ENCODE measurements at regions not wholly inside any gene's neighbourhood (a gene's known extent, or its start where the extent isn't known, plus 50 kb on each side); places are given as distances from the start of the nearest gene placed in this dataset.
"Not testable (repeated sequence)": the region's sequence is repeated elsewhere in the genome, so short reads cannot be mapped to it uniquely, and the experiment has no call there.

DNA sequence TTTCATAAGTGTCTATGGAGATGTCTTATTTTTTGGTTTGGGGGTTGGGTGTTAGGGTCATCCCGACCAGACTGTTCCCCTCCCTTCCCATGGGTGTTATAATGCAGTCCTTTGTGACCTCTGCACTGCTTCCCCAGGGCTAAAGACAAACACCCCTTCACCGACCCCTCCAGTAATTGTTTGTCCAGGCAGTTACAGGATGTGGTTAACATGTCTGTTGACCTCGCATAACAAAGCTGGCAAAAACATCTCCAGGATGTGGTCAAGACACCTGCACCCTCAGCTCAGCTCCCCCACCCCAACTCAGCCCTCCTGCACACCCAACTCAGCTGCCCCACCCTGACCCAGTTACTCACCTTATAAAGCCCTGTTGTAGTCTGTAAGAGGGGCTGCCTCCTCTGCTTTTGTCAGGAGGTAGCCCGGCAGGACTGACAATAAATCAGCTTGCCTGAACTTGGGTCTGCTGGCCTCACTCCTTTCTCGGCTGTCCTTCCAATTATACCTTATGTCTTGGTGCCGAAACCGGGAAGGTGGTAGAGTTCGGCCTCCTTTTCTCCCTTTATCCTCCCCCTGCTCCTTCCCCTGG is 102.2 kb downstream of the ZNF92 start:
- no peak overlapping the region for H3K4me3 ChIP-seq (ENCODE audit: low read length in 2 of 2)

DNA sequence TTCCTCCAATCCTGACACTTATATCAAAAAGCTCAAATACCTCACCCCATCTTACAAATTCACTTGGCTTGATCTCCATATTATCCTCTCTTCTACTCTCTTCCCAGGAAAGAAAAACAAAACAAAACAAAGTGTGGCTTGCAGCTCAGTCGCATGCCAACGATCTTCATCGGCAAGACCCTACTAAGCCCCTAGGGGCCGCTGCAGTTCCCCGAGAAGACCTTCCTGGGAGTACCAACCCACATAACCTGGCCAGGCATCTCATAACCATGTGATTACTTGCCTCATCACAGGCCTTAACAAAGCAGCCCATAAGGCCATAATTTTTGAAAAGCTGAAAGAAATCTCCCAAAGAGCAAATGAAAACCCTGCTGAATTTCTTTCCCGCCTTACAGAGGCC is 103.7 kb downstream of the ZNF92 start:
- H3K27ac ChIP-seq (ENCODE audit: low read depth in 2 of 2, low read length in 2 of 2): no peak overlapping the region
- no peak overlapping the region for H3K9ac ChIP-seq (ENCODE audit: low read depth in 1 of 2, low read length in 2 of 2)
- no peak overlapping the region for H3K4me3 ChIP-seq (ENCODE audit: low read length in 2 of 2)
- no peaks in the 10 kb centered on the region for H3K36me3 ChIP-seq (ENCODE audit: control insufficient read depth in 2 of 2, insufficient read depth in 2 of 2, low read length in 2 of 2)
- no peaks in the 10 kb centered on the region for H3K27me3 ChIP-seq (ENCODE audit: control insufficient read depth in 2 of 2, insufficient read depth in 2 of 2, low read length in 2 of 2)
- no peaks in the 10 kb centered on the region for H3K4me1 ChIP-seq (ENCODE audit: control insufficient read depth in 2 of 2, insufficient read depth in 2 of 2, low read length in 2 of 2)
- H3K9me3 ChIP-seq (ENCODE audit: control insufficient read depth in 2 of 2, low read length in 2 of 2): no peaks in the 10 kb centered on the region

More for the DNA sequence above, 102.2 kb downstream of the ZNF92 start:
- Histone ChIP-seq H3K27me3 (ENCODE audit: control insufficient read depth in 2 of 2, insufficient read depth in 2 of 2, low read length in 2 of 2) (no peaks in the 10 kb centered on the region), H3K27ac (ENCODE audit: low read depth in 2 of 2, low read length in 2 of 2) (no peak overlapping the region), H3K36me3 (ENCODE audit: control insufficient read depth in 2 of 2, insufficient read depth in 2 of 2, low read length in 2 of 2) (no peaks in the 10 kb centered on the region), H3K4me1 (ENCODE audit: control insufficient read depth in 2 of 2, insufficient read depth in 2 of 2, low read length in 2 of 2) (no peaks in the 10 kb centered on the region), H3K9me3 (ENCODE audit: control insufficient read depth in 2 of 2, low read length in 2 of 2) (no peaks in the 10 kb centered on the region), H3K9ac (ENCODE audit: low read depth in 1 of 2, low read length in 2 of 2) (no peak overlapping the region)

DNA sequence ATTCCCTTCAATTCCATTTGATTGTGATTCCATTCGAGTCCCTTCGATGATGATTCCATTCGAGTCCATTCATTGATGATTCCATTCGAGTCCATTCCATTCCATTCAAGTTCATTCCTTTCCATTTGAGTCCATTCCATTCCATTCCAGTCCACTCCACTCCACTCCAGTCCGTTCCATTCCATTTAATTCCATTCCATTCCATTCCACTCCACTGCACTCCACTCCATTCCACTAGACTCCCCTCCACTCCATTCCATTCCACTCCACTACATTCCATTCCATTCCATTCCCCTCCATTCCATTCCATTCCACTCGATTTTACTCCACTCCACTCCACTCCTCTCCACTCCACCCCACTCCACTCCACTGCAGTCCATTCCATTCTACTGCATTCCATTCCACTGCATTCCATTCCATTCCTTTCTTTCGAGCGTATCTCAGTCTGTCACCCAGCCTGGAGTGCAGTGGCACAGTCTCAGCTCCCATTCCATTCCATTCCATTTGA is 115.7 kb downstream of the ZNF92 start:
- H3K27me3 ChIP-seq (ENCODE audit: control insufficient read depth in 2 of 2, insufficient read depth in 2 of 2, low read length in 2 of 2): no peaks in the 10 kb centered on the region
- no peaks in the 10 kb centered on the region for H3K4me1 ChIP-seq (ENCODE audit: control insufficient read depth in 2 of 2, insufficient read depth in 2 of 2, low read length in 2 of 2)
- H3K9ac ChIP-seq (ENCODE audit: low read depth in 1 of 2, low read length in 2 of 2): no peak overlapping the region
- no peak overlapping the region for H3K4me3 ChIP-seq (ENCODE audit: low read length in 2 of 2)
- peaks cover 0 to 4% of the 10 kb centered on the region in 2 donors for H3K9me3 ChIP-seq (ENCODE audit: control insufficient read depth in 2 of 2, low read length in 2 of 2)
- H3K36me3 ChIP-seq (ENCODE audit: control insufficient read depth in 2 of 2, insufficient read depth in 2 of 2, low read length in 2 of 2): no peaks in the 10 kb centered on the region
- no peak overlapping the region for H3K27ac ChIP-seq (ENCODE audit: low read depth in 2 of 2, low read length in 2 of 2)

DNA sequence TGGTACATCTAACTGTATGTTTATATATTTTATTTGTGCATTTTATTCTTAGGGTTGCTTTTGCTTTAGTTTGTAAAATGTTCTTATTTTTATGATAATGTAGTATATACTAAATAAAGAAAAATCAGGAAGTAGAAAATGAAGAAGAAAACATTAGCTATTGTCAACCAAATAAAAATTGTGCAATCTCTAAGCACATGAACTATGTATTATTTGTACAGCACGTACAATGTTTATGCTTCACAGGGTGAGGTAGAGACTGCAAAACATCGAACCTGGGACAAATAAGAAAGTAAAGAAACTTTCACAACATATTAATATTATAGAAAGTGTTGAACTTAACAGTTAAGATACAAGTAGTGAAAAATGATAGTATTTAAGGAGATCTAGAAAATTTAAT is 123.0 kb downstream of the ZNF92 start:
- not testable (repeated sequence) for H3K27me3 ChIP-seq (ENCODE audit: control insufficient read depth in 2 of 2, insufficient read depth in 2 of 2, low read length in 2 of 2); H3K4me3 ChIP-seq (ENCODE audit: low read length in 2 of 2); H3K36me3 ChIP-seq (ENCODE audit: control insufficient read depth in 2 of 2, insufficient read depth in 2 of 2, low read length in 2 of 2); H3K4me1 ChIP-seq (ENCODE audit: control insufficient read depth in 2 of 2, insufficient read depth in 2 of 2, low read length in 2 of 2); H3K9me3 ChIP-seq (ENCODE audit: control insufficient read depth in 2 of 2, low read length in 2 of 2); H3K9ac ChIP-seq (ENCODE audit: low read depth in 1 of 2, low read length in 2 of 2); H3K27ac ChIP-seq (ENCODE audit: low read depth in 2 of 2, low read length in 2 of 2)

DNA sequence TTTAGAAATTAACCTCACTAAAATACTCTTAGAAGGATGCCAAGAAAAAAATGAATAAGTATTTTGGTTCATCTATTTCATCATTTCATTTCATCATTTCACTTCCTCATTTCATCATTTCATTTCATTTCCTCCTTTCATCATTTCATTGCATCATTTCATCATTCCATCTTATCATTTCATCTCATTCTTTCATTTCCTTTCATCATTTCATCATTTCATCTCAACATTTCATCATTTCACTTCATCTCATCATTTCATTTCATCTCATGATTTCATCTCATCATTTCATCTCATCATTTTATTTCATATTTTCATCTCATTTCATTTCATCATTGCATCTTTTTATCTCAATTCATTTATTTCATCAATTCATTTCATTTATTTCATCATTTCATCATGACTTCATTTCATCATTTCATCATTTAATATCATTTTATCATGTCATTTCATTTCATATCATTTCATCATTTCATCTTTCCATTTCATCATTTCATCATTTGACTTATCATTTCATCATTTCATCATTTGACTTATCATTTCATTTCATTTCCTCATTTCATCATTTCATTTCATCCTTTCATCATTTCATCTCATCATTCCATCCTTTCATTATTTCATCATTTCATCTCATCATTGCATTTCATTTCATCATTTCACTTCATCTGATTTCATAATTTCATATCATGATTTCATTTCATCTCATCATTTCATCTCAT is 129.9 kb downstream of the ZNF92 start:
- no peaks in the 10 kb centered on the region for H3K9me3 ChIP-seq (ENCODE audit: control insufficient read depth in 2 of 2, low read length in 2 of 2)
- H3K27me3 ChIP-seq (ENCODE audit: control insufficient read depth in 2 of 2, insufficient read depth in 2 of 2, low read length in 2 of 2): no peaks in the 10 kb centered on the region
- no peak overlapping the region for H3K4me3 ChIP-seq (ENCODE audit: low read length in 2 of 2)
- H3K9ac ChIP-seq (ENCODE audit: low read depth in 1 of 2, low read length in 2 of 2): no peak overlapping the region
- no peaks in the 10 kb centered on the region for H3K4me1 ChIP-seq (ENCODE audit: control insufficient read depth in 2 of 2, insufficient read depth in 2 of 2, low read length in 2 of 2)
- H3K27ac ChIP-seq (ENCODE audit: low read depth in 2 of 2, low read length in 2 of 2): no peak overlapping the region
- no peaks in the 10 kb centered on the region for H3K36me3 ChIP-seq (ENCODE audit: control insufficient read depth in 2 of 2, insufficient read depth in 2 of 2, low read length in 2 of 2)

DNA sequence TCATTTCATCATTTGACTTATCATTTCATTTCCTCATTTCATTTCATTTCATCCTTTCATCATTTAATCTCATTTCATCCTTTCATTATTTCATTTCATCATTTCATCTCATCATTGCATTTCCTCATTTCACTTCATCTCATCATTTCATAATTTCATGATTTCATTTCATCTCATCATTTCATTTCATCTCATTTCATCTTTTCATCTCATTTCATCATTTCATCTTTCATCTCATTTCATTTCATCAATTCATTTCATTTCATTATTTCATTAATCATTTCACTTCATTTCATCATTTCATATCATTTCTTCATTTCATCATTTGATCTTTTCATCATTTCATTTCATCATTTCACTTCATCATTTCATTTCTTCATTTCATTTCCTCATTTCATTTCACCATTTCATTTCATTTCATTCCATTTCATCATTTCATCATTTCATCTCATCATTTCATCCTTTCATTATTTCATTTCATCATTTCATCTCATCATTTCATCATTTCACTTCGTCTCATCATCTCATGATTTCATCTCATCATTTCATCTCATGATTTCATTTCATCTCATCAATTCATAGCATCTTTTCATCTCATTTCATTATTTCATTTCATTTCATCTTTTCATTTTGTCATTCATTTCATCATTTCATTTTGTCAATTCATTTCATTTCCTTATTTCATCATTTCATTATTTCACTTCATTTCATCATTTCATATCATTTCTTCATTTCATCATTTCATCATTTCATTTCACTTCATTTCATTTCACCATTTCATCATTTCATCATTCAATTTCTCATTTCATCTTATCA is 131.1 kb downstream of the ZNF92 start:
- H3K27ac ChIP-seq (ENCODE audit: low read depth in 2 of 2, low read length in 2 of 2); H3K4me3 ChIP-seq (ENCODE audit: low read length in 2 of 2); H3K9me3 ChIP-seq (ENCODE audit: control insufficient read depth in 2 of 2, low read length in 2 of 2); H3K27me3 ChIP-seq (ENCODE audit: control insufficient read depth in 2 of 2, insufficient read depth in 2 of 2, low read length in 2 of 2); H3K4me1 ChIP-seq (ENCODE audit: control insufficient read depth in 2 of 2, insufficient read depth in 2 of 2, low read length in 2 of 2); H3K9ac ChIP-seq (ENCODE audit: low read depth in 1 of 2, low read length in 2 of 2); H3K36me3 ChIP-seq (ENCODE audit: control insufficient read depth in 2 of 2, insufficient read depth in 2 of 2, low read length in 2 of 2): not testable (repeated sequence)

DNA sequence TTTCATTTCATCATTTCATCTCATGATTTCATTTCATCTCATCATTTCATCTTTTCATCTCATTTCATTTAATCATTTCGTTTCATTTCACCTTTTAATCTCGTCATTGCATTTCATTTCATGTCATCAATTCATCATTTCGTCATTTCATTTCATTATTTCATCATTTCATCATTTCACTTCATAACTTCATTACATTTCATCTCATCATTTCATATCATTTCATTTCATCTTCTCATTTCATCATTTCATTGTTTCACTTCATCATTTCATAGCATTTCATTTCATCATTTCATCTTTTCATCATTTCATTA is 131.6 kb downstream of the ZNF92 start:
- H3K9me3 ChIP-seq (ENCODE audit: control insufficient read depth in 2 of 2, low read length in 2 of 2); H3K36me3 ChIP-seq (ENCODE audit: control insufficient read depth in 2 of 2, insufficient read depth in 2 of 2, low read length in 2 of 2); H3K27ac ChIP-seq (ENCODE audit: low read depth in 2 of 2, low read length in 2 of 2); H3K4me3 ChIP-seq (ENCODE audit: low read length in 2 of 2); H3K27me3 ChIP-seq (ENCODE audit: control insufficient read depth in 2 of 2, insufficient read depth in 2 of 2, low read length in 2 of 2); H3K9ac ChIP-seq (ENCODE audit: low read depth in 1 of 2, low read length in 2 of 2); H3K4me1 ChIP-seq (ENCODE audit: control insufficient read depth in 2 of 2, insufficient read depth in 2 of 2, low read length in 2 of 2): not testable (repeated sequence)

DNA sequence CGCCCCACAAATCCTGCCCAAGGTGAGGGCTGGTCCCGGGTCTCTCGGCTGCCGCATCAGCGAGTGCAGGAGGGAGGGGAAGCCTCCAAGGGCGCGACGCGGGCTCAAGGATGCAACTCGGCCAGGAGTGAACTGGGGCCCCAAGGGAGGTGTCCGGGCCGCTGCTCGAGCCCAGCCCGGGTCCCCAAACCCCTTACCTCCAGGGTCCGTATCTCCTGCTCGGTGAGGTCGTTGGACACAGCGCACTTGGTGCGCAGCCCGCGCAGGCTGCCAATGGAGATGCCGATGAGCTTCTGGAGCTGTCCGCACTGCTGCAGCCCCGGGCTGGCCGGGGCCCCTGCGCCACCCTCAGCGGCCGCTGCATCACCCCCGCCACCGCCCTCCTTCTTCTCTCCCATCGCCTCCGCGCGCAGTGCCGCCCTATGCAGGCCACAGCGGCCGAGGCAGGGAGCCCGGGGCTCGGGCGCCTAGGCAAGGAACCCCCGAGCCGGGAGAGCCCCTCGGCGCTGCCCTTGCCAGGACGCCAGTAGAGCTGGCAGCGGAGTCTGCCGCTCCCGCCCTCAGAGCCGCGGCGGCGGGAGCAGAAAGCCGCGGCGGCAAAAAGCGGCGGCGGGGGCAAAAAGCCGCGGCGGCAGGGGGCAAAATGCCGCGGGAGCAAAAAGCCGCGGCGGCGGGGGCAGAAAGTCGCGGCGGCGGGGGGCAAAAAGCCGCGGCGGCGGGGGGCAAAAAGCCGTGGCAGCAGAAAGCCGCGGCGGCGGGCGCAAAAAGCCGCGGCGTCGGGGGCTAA is 135.1 kb downstream of the ZNF92 start:
- peaks cover 5 to 14% of the 10 kb centered on the region in 2 donors for H3K27me3 ChIP-seq (ENCODE audit: control insufficient read depth in 2 of 2, insufficient read depth in 2 of 2, low read length in 2 of 2)
- H3K4me3 ChIP-seq (ENCODE audit: low read length in 2 of 2); H3K9ac ChIP-seq (ENCODE audit: low read depth in 1 of 2, low read length in 2 of 2); H3K4me1 ChIP-seq (ENCODE audit: control insufficient read depth in 2 of 2, insufficient read depth in 2 of 2, low read length in 2 of 2); H3K36me3 ChIP-seq (ENCODE audit: control insufficient read depth in 2 of 2, insufficient read depth in 2 of 2, low read length in 2 of 2); H3K27ac ChIP-seq (ENCODE audit: low read depth in 2 of 2, low read length in 2 of 2); H3K9me3 ChIP-seq (ENCODE audit: control insufficient read depth in 2 of 2, low read length in 2 of 2): not testable (repeated sequence)

DNA sequence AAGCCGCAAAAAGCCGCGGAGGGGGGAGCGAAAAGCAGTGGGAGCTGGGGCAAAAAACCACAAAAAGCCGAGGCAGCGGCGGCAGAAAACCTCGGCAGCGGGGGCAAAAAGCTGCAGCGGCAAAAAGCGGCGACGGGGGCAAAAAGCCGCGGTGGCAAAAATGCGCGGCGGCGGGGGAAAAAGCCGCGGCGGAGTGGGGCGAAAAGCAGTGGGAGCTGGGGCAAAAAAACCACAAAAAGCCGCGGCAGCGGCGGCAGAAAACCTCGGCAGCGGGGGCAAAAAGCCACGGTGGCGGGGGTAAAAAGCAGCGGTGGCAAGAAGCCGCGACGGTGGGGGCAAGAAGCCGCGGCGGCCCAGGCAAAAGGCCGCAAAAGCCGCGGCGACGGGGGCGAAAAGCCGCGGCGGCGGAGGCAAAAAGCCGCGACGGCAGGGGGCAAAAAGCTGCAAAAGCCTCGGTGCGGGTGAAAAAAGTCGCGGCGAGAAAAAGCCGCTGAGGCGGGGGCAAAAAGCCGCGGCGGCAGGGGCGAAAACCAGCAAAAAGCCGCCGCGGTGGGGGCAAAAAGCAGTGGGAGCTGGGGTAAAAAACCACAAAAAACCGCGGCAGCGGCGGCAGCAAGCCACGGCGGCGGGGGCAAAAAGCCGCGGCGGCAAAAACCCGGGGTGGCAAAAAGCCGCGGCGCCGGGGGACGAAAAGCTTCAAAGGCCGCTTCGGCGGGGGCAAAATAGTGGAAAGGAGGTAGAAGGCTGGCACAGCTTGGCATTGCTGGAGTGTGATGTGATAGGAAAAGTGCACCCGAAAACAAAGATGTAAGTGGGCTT is 135.9 kb downstream of the ZNF92 start:
- no peaks in the 10 kb centered on the region for H3K9me3 ChIP-seq (ENCODE audit: control insufficient read depth in 2 of 2, low read length in 2 of 2)
- H3K36me3 ChIP-seq (ENCODE audit: control insufficient read depth in 2 of 2, insufficient read depth in 2 of 2, low read length in 2 of 2): no peaks in the 10 kb centered on the region
- H3K4me1 ChIP-seq (ENCODE audit: control insufficient read depth in 2 of 2, insufficient read depth in 2 of 2, low read length in 2 of 2): peaks cover 2 to 4% of the 10 kb centered on the region in 2 donors
- H3K27ac ChIP-seq (ENCODE audit: low read depth in 2 of 2, low read length in 2 of 2): no peak overlapping the region
- H3K4me3 ChIP-seq (ENCODE audit: low read length in 2 of 2): peak overlapping the region; percentile 16 to 50
- peaks cover 5 to 14% of the 10 kb centered on the region in 2 donors for H3K27me3 ChIP-seq (ENCODE audit: control insufficient read depth in 2 of 2, insufficient read depth in 2 of 2, low read length in 2 of 2)
- H3K9ac ChIP-seq (ENCODE audit: low read depth in 1 of 2, low read length in 2 of 2): no peak overlapping the region
